Lung microvascular endothelial cell (primary cell): ENCODE measurements at regions not wholly inside any gene's neighbourhood (a gene's known extent, or its start where the extent isn't known, plus 50 kb on each side); places are given as distances from the start of the nearest gene placed in this dataset.

Experiments
- DNase-seq, 2 donors: peaks; one replicate each; pipeline versions ENCODE4 v3.0.0 to v3.0.0-alpha.2; 2010; ENCODE audit warnings: low read depth in 2 of 2

- DNase-seq, result no peak
Observed at GRCh38 chr11:109745996-109746625, 324.1 kb downstream of the C11orf87 start.

GRCh38 chr11:109747839-109748238 is 325.8 kb downstream of the C11orf87 start:
- DNase-seq, result no peak

DNA sequence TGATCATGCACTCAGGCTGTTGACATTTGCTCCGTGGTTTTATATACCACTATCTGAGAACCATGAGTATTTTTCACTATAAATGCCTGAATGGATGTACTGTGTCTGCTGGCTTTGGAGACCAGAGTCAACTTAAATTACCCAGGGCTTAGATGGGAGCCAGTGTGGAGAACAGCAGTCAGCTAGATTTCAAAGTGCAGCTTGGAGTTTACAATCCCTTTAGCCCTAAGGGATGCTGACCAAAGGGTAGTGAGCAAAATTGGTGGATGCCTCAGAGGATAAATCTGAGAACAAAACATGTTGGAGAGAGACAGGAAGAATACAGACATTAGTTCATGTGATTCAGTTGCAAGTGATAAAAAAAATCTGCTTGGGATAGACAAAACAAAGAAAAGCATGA is 327.5 kb downstream of the C11orf87 start:
- DNase-seq, result no peak

- no peak for DNase-seq
Observed at GRCh38 chr11:109750964-109751363, 329.0 kb downstream of the C11orf87 start.

DNA sequence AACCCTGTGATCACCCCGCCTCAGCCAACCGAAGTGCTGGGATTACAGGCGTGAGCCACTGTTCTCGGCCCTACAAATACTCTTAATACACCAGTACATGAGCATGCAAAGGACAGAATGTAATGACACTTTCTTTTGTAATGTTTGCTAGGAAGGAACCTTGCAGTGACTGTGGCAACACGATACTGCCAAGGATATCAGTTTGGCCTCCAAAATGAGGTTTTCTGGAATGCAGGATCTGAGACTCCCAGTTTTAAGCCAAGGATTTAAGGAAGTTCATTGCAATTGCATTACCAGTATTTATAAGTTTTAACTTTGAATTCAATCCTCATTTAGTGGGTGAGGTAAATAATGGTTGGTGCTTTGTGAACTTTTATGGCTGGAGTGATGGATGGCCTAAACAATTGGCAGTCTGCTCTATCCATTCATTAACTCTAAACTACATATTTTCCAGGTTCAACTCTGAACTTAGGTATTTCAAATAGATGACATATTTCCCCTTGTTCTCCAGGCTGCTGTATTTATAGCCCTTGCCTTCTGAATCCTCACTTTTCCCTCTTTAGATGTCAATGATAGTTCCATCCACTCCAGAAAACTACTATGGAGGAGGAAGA is 330.3 kb downstream of the C11orf87 start:
- no peak for DNase-seq

DNA sequence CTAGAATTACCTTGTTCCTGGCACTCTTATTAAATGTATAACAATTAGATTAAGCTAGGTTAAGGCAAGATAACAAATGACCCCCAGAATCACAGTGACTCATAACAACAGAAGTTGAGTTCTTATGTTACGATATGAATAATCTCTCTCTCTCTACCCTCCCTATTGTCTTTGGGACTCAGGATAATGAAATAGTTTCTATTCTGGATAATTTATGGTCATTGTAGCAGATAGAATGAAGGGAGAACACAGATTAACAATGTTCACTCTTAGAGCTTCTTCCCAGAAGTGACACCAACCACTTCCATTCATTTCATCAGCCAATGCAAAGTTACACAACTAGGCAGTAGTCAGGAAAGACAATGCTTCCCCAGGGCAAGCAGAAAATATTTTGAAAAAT is 334.5 kb downstream of the C11orf87 start:
- no peak for DNase-seq

- DNase-seq, result no peak
Observed at GRCh38 chr11:109756951-109757350, 335.0 kb downstream of the C11orf87 start.

- DNase-seq, result no peak
Observed at GRCh38 chr11:109762546-109762945, 330.6 kb upstream of the ZC3H12C start.

DNA sequence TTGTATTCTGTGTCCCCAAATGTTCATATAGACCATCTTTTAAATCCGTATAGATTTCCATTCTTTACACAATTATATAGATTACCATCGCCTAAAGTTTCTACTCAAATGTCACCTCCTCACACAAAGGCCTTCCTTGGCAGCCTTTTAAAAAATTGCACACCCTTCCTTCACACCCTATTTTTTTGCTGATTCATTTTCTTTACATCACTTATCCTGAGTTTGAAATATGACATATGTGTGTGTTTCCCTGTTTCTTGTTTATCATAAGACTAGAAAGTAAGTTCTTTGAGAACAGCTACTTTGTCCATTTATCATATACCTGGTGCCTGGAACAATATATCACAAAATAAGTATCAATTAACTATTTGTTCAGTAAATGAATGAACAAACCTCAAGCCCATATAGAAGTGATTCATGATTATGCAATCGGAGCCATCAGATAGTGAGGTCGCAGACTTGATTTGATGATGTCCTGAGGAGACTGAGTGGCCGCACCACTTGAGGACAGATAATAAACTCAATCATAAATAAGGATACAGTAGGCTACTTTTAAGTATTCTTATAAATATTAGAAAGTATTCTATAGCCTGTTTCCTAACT is 327.4 kb upstream of the ZC3H12C start:
- DNase-seq, result no peak

DNA sequence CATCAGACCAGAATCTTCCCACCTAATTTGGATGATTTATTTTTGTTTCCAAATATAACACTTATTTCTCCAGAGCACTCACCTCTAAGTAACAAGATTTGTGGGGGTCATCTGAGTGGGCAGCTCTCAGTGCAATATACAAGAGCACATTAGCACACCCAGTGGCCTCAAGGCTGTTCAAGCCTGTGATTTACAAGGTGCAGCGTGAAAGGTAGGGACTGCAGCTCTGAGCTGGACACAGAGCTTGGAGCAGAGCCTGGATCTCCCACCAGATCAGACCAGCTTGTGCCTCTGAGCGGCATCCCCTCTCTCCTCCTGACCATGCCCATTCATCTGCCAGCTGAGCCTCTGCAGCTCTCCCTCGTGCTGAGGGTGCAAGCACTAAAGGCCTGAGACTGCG is 323.3 kb upstream of the ZC3H12C start:
- no peak for DNase-seq

GRCh38 chr11:109770323-109770722 is 322.9 kb upstream of the ZC3H12C start:
- no peak for DNase-seq

DNA sequence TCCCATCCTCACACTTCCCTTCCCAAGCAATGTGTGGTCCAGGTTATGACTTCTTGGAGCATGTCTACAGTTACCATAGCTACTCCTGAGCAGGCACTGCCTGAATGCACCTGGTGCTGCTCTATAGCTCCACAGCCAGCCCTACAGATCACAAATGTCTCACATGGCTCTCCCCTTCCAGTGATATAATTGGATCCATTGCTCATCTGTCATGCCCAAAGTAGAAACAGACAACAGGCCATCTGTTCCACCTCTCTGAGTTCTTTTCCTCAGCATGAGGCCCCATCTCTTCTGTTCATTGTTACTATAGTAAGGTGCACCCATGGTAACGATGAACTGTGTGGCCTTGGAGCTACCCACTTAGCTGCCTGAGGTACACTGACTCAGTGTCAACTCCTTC is 320.3 kb upstream of the ZC3H12C start:
- no peak for DNase-seq

DNA sequence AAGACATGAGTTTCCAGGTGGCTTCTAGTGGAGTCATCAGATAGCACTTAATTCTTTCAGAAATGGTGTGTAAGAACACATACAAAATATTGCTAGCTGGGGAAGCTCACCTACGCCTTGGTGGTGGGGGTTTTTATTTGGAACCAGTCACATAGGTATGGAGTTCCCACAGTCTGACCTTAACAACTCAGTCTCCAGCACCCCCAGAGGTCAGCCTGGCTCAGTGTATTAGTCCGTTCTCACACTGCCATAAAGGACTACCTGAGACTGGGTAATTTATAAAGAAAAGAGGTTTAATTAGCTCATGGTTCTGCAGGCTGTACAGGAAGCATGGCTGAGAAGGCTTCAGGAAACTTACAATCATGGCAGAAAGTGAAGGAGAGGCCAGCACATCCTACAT is 317.5 kb upstream of the ZC3H12C start:
- no peak for DNase-seq

GRCh38 chr11:109783014-109783413 is 310.2 kb upstream of the ZC3H12C start:
- no peak for DNase-seq

GRCh38 chr11:109783840-109784239 is 309.4 kb upstream of the ZC3H12C start:
- DNase-seq, result peak in 1 of 2 donors; percentile 6

DNA sequence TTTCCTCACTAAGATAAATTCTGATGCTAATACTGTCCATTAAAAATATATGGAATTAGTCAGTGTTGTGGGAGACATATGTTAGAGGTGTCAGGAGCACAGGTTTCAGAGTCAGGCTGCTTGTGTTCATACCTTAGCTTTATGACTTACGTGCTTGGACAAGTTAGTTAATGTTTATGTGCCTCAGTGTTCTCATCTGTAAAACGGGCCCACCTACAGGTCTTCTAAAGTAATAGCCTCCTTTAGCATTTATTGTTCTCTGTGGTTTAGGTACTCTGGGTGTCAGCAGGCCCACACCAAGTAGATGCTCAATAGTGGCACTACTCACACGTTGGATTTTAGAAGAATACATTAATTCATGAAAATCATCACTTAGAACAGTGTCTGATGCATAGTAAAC is 308.7 kb upstream of the ZC3H12C start:
- no peak for DNase-seq

- DNase-seq, result no peak
Observed at GRCh38 chr11:109785198-109785597, 308.0 kb upstream of the ZC3H12C start.

DNA sequence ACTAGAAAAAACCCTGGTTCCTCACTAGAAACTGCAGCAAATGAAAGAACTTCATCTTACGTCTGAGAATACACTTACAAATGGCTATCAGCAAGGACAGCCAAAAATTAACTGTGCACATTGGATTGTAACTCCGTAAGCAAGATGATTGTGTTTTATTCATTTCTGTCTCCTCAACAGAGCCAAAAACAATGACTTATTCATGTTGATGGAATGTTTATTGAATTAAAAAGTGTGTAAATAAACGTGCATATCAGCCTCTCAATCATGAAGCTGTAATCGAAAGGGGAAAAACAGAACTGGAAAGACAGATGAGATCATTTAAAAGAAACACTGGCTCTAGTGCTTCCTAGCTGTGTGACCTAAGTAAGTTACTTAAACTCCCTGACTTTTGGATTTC is 307.5 kb upstream of the ZC3H12C start:
- peak in 1 of 2 donors; percentile 3 for DNase-seq

DNA sequence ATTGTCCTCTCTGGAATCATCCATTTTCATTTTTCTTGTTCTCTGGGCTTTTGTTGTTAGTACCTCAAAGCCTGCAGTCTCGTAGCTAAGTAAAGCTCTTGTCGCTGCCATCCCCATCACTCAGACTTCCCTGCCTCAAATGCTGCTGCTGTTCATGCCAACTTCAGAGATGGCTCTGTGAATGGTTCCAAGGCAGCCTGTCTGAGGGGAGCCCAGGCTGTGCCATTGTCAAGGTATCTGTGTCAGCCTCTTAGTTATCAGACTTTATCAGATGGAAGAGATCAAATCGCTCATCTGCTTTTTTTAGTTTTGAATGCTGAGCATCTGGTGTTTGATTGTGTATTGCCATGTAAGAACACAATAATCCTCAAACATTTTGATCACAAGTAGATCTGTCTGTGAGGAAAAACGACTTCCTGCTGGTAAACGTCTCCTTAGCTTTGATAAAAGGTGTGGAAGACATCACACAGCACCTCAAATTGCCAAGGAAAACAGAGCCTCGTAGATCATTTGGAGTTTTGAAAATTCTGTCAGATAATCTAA is 304.2 kb upstream of the ZC3H12C start:
- DNase-seq, result no peak

DNA sequence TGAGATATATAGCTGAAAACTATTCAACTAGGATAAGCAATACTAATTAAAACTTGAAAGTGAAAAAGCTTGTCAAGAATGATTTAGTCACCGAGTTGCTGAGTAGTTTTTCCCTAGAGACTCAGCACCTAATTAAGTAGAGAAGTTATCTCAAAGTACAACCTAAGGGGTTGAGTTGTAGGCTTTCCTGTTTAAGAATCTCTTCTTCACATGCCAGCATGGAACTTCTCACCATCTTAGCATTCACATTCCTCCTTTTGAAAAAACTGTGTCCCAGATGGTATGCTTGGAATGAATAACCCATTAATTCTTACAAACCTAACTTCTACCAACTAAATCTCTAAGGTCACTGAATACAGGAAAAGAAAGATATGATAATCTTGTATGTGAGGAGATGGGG is 303.3 kb upstream of the ZC3H12C start:
- no peak for DNase-seq

DNA sequence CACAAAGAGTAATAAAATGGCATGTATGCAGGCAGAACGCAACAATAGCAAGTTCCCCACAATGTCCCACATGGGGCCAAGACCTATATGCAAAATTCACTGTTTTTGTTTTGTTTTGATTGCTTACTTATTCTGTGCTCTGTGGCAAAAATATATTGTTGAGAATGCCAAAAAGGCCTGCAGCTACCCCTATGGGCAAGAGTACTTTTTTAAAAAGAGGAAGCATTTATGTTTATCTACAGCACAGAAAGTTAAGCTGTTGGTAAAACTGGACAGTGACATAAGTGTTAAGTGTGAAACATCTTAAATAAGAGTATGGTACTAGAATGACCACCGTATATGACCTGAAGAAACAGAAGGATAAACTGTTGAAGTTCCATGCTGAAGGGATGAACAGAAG is 301.9 kb upstream of the ZC3H12C start:
- DNase-seq, result no peak

DNA sequence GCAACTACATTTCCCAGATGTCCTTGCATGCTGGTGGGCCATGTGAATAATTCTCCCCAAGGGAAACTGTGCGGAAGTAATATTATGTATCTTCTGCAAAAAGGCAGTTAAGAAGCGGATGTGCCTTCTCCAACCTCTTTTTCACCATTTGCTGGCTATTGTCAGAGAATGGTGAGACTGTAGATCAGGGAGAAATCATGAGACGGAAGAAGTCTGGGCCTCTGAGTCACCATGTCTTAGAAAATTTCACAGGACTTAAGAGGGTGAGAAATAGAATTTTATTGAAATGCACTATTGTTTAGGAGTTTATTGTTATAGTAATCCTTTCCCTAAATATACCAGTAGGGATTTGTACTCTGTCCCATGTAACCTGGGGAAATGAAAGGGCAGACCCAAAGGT is 298.7 kb upstream of the ZC3H12C start:
- DNase-seq, result peak in 1 of 2 donors; percentile 37

GRCh38 chr11:109795234-109795633 is 298.0 kb upstream of the ZC3H12C start:
- DNase-seq, result no peak
